ENCODE measurements at regions not wholly inside any gene's neighbourhood (a gene's known extent, or its start where the extent isn't known, plus 50 kb on each side); places are given as distances from the start of the nearest gene placed in this dataset.
"Not testable (repeated sequence)": the region's sequence is repeated elsewhere in the genome, so short reads cannot be mapped to it uniquely, and the experiment has no call there.

- ATAC-seq = not testable (repeated sequence)
Measured at GRCh38 chr1:245102149-245102548, 52.6 kb upstream of the KIF26B start.

DNA sequence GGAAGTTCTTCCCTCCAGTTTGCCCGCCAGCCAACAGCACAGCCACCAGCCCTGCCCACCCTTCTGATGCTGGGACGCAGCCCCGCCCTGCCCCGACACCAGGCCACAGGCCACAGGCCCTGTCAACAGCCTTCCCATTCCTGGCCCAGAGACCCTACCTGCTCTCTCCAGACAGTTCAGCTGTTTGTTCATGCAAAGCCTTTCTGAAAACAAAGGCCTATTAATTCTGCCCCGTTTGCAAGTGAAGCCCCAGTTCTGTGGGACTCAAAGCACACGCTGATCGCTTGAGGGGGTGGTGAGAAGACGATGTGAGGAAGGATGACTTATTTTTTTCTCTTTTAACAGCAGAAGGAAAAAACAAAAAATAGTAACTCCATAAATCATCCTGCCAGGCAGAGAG is 55.4 kb upstream of the KIF26B start:
- ATAC-seq = no peak

DNA sequence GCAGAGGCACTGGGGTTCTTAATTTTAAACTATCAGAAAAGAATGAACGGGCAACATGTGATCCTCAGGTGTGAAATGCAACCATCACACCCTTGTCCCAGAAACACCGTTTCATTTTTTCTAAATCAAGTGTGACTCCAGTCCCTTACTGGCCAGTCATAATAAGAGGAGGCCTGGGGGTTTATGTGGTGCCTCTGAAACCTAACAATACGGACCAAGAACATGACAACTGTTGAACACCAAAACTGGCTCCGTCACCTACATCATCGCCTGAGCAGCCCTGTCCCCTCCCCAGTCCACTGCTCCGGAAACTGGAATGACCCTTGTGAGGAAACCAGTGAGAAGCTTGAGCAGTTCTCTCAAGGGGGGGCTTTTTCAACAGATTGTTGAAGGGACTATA is 55.9 kb upstream of the KIF26B start:
- no peak for ATAC-seq

DNA sequence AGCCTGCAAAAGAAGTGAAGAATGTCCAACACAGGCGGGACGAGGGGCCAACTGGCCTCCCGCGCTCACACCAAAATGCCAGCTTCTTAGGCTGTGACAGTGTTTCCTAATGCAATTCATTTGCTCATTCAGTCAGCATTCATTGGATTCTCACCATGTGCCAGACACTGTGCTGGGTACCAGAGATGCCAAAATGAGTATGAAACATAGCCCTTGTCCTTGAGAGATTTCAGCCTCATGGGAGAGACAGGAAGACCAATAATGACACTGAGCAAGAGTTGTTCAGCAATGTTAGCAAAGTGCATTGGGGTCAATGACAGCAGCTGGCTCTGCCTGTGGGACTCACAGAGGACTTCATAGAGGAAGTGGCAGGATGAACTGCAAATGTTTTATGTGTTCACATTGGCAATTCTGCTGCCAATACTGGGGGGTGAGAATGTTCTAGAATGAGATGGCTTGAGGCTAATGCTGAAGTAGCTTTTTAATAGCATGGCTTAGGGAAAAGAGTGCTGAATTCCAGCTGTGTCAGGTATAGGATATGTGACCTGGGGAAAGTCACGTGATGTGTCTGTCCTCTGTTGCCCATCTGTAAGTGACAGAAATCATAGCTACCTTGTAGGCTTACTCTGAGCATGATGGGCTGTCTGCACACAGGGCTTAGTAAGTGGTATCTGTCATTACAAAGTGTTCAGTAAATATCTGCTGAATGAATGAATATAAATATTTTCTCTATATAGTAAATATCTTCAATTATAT is 58.3 kb upstream of the KIF26B start:
- no peak for ATAC-seq

DNA sequence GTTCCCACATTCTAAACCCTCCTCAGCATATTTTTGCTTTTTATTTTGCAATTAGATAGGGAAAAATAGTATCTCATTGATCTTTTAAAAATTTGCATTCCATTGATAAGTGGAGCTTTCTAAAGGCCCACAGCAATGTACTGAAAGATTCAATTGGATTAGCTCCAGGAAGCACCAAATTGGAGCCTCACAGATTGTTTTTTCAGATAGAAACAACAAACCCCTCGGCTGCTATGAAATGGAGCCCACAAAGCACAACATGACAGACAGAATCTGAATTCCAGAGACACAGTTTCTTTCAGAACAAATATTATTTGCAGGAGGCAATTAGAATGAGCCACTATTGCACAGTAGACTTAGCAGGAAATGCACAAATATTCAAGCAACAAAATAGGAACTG is 58.9 kb upstream of the KIF26B start:
- ATAC-seq = no peak

GRCh38 chr1:245094954-245095353 is 59.8 kb upstream of the KIF26B start:
- ATAC-seq = no peak

GRCh38 chr1:245094092-245094491 is 60.7 kb upstream of the KIF26B start:
- no peak for ATAC-seq

DNA sequence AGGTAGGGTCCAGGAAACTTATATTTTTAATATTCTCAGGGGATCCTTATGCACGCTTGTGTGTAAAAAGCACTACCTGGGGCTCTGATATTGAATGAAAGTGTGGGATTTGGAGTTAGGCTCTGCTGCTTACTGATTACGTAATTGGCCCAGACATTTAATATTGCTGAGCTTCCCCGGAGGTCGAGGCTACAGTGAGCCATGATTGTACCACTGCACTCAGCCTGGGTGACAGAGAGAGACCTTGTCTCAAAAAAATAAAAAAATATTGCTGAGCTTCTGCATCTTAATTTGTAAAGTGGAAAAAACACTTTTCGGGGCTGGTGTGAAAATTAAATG is 62.2 kb upstream of the KIF26B start:
- ATAC-seq = no peak

- ATAC-seq = peak; percentile 97
Measured at GRCh38 chr1:245091818-245092637, 62.8 kb upstream of the KIF26B start.

GRCh38 chr1:245091171-245091621 is 63.6 kb upstream of the KIF26B start:
- peak; percentile 94 for ATAC-seq

DNA sequence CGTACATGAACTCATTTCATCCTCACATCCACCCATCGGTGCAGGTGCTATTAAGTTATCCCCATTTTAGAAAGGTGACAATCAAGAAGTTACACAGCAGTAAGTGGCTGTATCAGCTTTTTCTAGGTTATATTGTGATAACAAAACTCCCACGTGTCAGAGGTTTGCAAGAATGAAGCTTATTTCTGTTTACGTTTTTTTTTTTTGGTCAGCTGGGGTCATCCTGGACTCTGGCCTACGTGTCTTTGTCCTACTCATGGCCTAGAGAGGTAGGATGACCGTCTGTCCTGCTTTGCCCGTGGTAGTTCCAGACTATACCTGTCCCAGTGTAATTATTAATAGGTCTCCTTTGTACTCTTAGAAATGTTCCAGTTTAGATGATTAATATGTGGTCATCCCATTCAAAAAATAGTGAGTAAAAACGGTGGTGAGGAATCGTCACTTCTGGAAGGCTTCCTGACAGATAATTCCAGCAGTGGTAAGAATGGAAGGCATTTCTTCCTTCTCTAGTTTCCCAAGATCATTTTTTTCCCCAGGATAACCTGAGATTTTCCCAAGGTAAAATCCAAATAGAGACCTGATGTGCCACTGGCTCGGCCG is 64.2 kb upstream of the KIF26B start:
- ATAC-seq = no peak

- ATAC-seq = no peak
Measured at GRCh38 chr1:245087723-245088122, 67.1 kb upstream of the KIF26B start.

DNA sequence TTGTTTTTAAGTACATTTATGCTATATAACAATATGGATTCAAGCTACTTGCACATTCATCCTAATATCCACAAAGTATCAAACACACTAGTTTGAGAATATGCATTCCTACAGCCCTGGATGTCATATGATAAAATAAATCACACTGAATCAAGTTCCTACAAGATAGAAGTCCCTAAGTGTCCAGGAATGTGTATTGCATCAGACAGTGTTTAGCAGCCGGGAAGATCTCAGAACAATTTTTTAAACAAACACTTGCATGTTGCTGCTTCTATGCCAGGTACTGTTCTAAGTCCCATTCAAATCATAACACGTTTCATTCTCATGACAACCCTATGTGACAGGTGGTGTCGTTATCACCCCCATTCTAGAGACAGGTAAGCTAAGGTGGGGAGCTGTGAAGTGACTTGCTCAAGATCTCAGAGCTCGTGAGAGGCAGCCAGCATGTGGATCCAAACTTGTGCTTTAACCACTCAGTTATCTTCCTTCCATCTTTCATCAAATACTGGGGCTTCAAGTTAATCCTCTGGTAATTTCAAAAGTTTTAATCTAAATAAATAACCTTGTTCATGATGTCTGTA is 68.3 kb upstream of the KIF26B start:
- ATAC-seq = peak; percentile 22

- ATAC-seq = peak; percentile 93
Measured at GRCh38 chr1:245085508-245086095, 69.2 kb upstream of the KIF26B start.

- ATAC-seq = peak; percentile 73
Measured at GRCh38 chr1:245084551-245084950, 70.2 kb upstream of the KIF26B start.

- peak; percentile 46 for ATAC-seq
Measured at GRCh38 chr1:245079021-245079609, 75.7 kb upstream of the KIF26B start.

DNA sequence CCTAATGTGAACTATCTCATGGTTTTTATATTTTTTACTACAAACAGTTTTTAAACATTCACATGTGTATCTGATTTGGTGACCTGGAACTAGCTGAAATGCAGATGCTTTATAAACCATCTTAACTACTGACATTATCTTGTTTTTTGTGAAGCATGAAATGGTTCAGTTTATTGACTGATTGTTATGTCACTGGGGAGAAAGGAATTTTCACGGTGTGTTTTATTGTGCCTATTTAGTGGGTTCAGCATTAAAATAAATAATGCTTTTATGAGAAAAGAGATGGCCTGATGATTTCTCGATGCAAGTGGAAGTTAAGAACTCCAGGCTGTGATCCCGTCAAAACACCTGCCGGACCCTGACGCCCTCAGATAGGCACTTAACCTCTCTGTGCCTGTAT is 79.9 kb upstream of the KIF26B start:
- ATAC-seq = no peak

- ATAC-seq = peak; percentile 79
Measured at GRCh38 chr1:245074232-245074747, 80.5 kb upstream of the KIF26B start.

GRCh38 chr1:245070836-245071615 is 83.8 kb upstream of the KIF26B start:
- ATAC-seq = no peak

DNA sequence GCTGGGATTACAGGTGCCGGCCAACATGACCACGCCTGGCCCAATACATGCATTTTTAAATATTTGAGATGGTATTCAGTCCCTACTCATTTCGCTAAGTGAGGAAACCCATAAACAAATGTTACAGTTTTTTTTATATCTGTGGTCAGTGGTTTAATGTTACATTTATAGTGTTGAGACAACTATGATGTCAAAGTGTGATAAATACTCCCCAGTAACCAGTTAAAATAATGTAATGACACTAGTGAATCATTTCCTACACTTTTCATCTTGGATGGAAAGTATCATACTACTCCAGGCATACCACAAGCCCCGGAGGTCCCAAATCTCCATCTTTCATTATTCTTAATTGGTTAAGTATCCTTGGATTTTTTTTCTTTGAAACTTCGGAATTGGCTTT is 87.5 kb upstream of the KIF26B start:
- ATAC-seq = no peak

GRCh38 chr1:245062741-245063305 is 92.0 kb upstream of the KIF26B start:
- ATAC-seq = no peak
